DMS79 (cell line): ENCODE measurements at regions not wholly inside any gene's neighbourhood (a gene's known extent, or its start where the extent isn't known, plus 50 kb on each side); places are given as distances from the start of the nearest gene placed in this dataset.
"Not testable (repeated sequence)": the region's sequence is repeated elsewhere in the genome, so short reads cannot be mapped to it uniquely, and the experiment has no call there.

Source experiments
- DNase-seq: peaks from one replicate; lab custom pipeline; 2025; lab: John Stamatoyannopoulos, UW

- no peak for DNase-seq
These were observed 149.1 kb upstream of the CTAGE1 start for GRCh38 chr18:22566703-22567420.

- no peak for DNase-seq
These were observed 150.1 kb upstream of the CTAGE1 start for GRCh38 chr18:22567794-22568193.

- DNase-seq = no peak
These were observed 152.8 kb upstream of the CTAGE1 start for GRCh38 chr18:22570492-22570891.

- DNase-seq = no peak
These were observed 154.6 kb upstream of the CTAGE1 start for GRCh38 chr18:22572341-22572740.

GRCh38 chr18:22579271-22579670 is 161.6 kb upstream of the CTAGE1 start:
- no peak for DNase-seq

GRCh38 chr18:22585333-22585732 is 167.6 kb upstream of the CTAGE1 start:
- no peak for DNase-seq

GRCh38 chr18:22585821-22586220 is 168.1 kb upstream of the CTAGE1 start:
- DNase-seq = no peak

GRCh38 chr18:22591222-22591621 is 173.5 kb upstream of the CTAGE1 start:
- DNase-seq = no peak

GRCh38 chr18:22594155-22594690 is 176.5 kb upstream of the CTAGE1 start:
- no peak for DNase-seq

GRCh38 chr18:22601481-22601880 is 183.8 kb upstream of the CTAGE1 start:
- DNase-seq = no peak

- not testable (repeated sequence) for DNase-seq
These were observed 184.7 kb upstream of the CTAGE1 start for GRCh38 chr18:22602456-22602855.

- DNase-seq = no peak
These were observed 186.2 kb upstream of the CTAGE1 start for GRCh38 chr18:22603902-22604301.

- no peak for DNase-seq
These were observed 186.8 kb upstream of the CTAGE1 start for GRCh38 chr18:22604390-22604985.

- DNase-seq = no peak
These were observed 187.3 kb upstream of the CTAGE1 start for GRCh38 chr18:22604986-22605421.

GRCh38 chr18:22605736-22606135 is 188.0 kb upstream of the CTAGE1 start:
- no peak for DNase-seq

- no peak for DNase-seq
These were observed 189.0 kb upstream of the CTAGE1 start for GRCh38 chr18:22606563-22607283.

- no peak for DNase-seq
These were observed 189.5 kb upstream of the CTAGE1 start for GRCh38 chr18:22607284-22607635.

- no peak for DNase-seq
These were observed 191.1 kb upstream of the CTAGE1 start for GRCh38 chr18:22608847-22609246.

GRCh38 chr18:22609642-22610041 is 191.9 kb upstream of the CTAGE1 start:
- DNase-seq = no peak

- no peak for DNase-seq
These were observed 195.5 kb upstream of the CTAGE1 start for GRCh38 chr18:22613058-22613690.

- no peak for DNase-seq
These were observed 196.1 kb upstream of the CTAGE1 start for GRCh38 chr18:22613788-22614187.

GRCh38 chr18:22623513-22623912 is 205.8 kb upstream of the CTAGE1 start:
- no peak for DNase-seq

GRCh38 chr18:22624176-22624575 is 206.5 kb upstream of the CTAGE1 start:
- DNase-seq = no peak
